Activated T-cell treated with anti-CD3 and anti-CD28 coated beads, Interleukin-2, amount 50 U/mL, for 72 hours (primary cell): ENCODE measurements at regions not wholly inside any gene's neighbourhood (a gene's known extent, or its start where the extent isn't known, plus 50 kb on each side); places are given as distances from the start of the nearest gene placed in this dataset.
"Not testable (repeated sequence)": the region's sequence is repeated elsewhere in the genome, so short reads cannot be mapped to it uniquely, and the experiment has no call there.

ENCODE experiments used
- ATAC-seq, 2 donors: fragments of 150-1000 bp; cut with Tn5 transposase; replicated peaks in 1 of 2; 2 replicates each; pipeline ENCODE4 v1.10.0; 2021; ENCODE audit warnings: moderate library complexity in 2 of 2, mild to moderate bottlenecking in 1 of 2
- DNase-seq, 2 donors: peaks; one replicate each; pipeline ENCODE4 v3.0.0; 2021 to 2022; ENCODE audit warnings: mixed read lengths in 1 of 2
- H3K27ac Mint-ChIP-seq: one replicate; pipeline ENCODE4 v1.8.0; 2022; ENCODE audit warnings: mild to moderate bottlenecking, moderate library complexity, mixed read lengths
- H3K27me3 Mint-ChIP-seq: one replicate; pipeline ENCODE4 v1.8.0; 2022; ENCODE audit warnings: low read depth, mixed read lengths
- H3K36me3 Mint-ChIP-seq, 2 donors: one replicate each; pipeline ENCODE4 v1.8.0; 2022; ENCODE audit warnings: mixed read lengths in 2 of 2, mild to moderate bottlenecking in 1 of 2; ENCODE audit not compliant: insufficient read depth in 2 of 2
- H3K4me1 Mint-ChIP-seq: one replicate; pipeline ENCODE4 v1.8.0; 2022; ENCODE audit warnings: low read depth, mixed read lengths
- H3K4me3 Mint-ChIP-seq, 2 donors: one replicate each; pipeline ENCODE4 v1.8.0; 2022; ENCODE audit warnings: mild to moderate bottlenecking in 2 of 2, mixed read lengths in 2 of 2, moderate library complexity in 2 of 2
- H3K9me3 Mint-ChIP-seq, 2 donors: one replicate each; pipeline ENCODE4 v1.8.0; 2022; ENCODE audit warnings: mixed read lengths in 2 of 2

GRCh38 chr1:234837713-234838112, 227.7 kb upstream of the IRF2BP2 start:
- H3K4me3 Mint-ChIP-seq = no peak overlapping the region
- no peaks in the 10 kb centered on the region for H3K27me3 Mint-ChIP-seq
- DNase-seq (no peak), ATAC-seq (no peak)
- H3K27ac Mint-ChIP-seq = peak overlapping the region; percentile 69
- peaks cover 0 to 3% of the 10 kb centered on the region in 2 donors for H3K9me3 Mint-ChIP-seq
- H3K4me1 Mint-ChIP-seq = peaks cover 28% of the 10 kb centered on the region
- H3K36me3 Mint-ChIP-seq = no peaks in the 10 kb centered on the region

- H3K9me3 Mint-ChIP-seq = peaks cover 0 to 3% of the 10 kb centered on the region in 2 donors
- H3K4me3 Mint-ChIP-seq = no peak overlapping the region
- no peaks in the 10 kb centered on the region for H3K27me3 Mint-ChIP-seq
- H3K36me3 Mint-ChIP-seq = no peaks in the 10 kb centered on the region
- H3K4me1 Mint-ChIP-seq = peaks cover 19% of the 10 kb centered on the region
- no peak for ATAC-seq
- no peak for DNase-seq
- no peak overlapping the region for H3K27ac Mint-ChIP-seq
Observed at GRCh38 chr1:234836776-234837357, 226.9 kb upstream of the IRF2BP2 start.

GRCh38 chr1:234836045-234836681, 226.2 kb upstream of the IRF2BP2 start:
- Mint-ChIP-seq H3K27ac (no peak overlapping the region), H3K9me3 (peaks cover 0 to 3% of the 10 kb centered on the region in 2 donors), H3K4me1 (peaks cover 12% of the 10 kb centered on the region), H3K4me3 (no peak overlapping the region), H3K36me3 (no peaks in the 10 kb centered on the region), H3K27me3 (no peaks in the 10 kb centered on the region)
- DNase-seq (no peak), ATAC-seq (no peak)

- Mint-ChIP-seq H3K4me3 (no peak overlapping the region), H3K4me1 (peaks cover 7% of the 10 kb centered on the region), H3K36me3 (no peaks in the 10 kb centered on the region), H3K27ac (no peak overlapping the region), H3K27me3 (no peaks in the 10 kb centered on the region), H3K9me3 (peaks cover 0 to 3% of the 10 kb centered on the region in 2 donors)
- DNase-seq = no peak
- no peak for ATAC-seq
Observed at GRCh38 chr1:234835239-234835638, 225.3 kb upstream of the IRF2BP2 start.

- Mint-ChIP-seq H3K36me3 (no peaks in the 10 kb centered on the region), H3K27ac (no peak overlapping the region), H3K9me3 (peaks cover 0 to 3% of the 10 kb centered on the region in 2 donors), H3K4me1 (peaks cover 12% of the 10 kb centered on the region), H3K27me3 (no peaks in the 10 kb centered on the region), H3K4me3 (no peak overlapping the region)
- DNase-seq (no peak), ATAC-seq (no peak)
Observed at GRCh38 chr1:234833646-234834045, 223.7 kb upstream of the IRF2BP2 start.

GRCh38 chr1:234833118-234833517, 223.1 kb upstream of the IRF2BP2 start:
- DNase-seq = no peak
- no peak overlapping the region for H3K27ac Mint-ChIP-seq
- ATAC-seq = no peak
- H3K9me3 Mint-ChIP-seq = peaks cover 0 to 3% of the 10 kb centered on the region in 2 donors
- H3K4me1 Mint-ChIP-seq = peaks cover 12% of the 10 kb centered on the region
- H3K4me3 Mint-ChIP-seq = no peak overlapping the region
- no peaks in the 10 kb centered on the region for H3K36me3 Mint-ChIP-seq
- no peaks in the 10 kb centered on the region for H3K27me3 Mint-ChIP-seq

GRCh38 chr1:234827656-234828055, 217.7 kb upstream of the IRF2BP2 start:
- H3K36me3 Mint-ChIP-seq = no peaks in the 10 kb centered on the region
- H3K27ac Mint-ChIP-seq = no peak overlapping the region
- no peaks in the 10 kb centered on the region for H3K27me3 Mint-ChIP-seq
- H3K4me1 Mint-ChIP-seq = peaks cover 19% of the 10 kb centered on the region
- no peak for DNase-seq
- ATAC-seq = no peak
- H3K4me3 Mint-ChIP-seq = no peak overlapping the region
- no peaks in the 10 kb centered on the region for H3K9me3 Mint-ChIP-seq

GRCh38 chr1:234827181-234827580, 217.2 kb upstream of the IRF2BP2 start:
- DNase-seq (no peak), ATAC-seq (no peak)
- Mint-ChIP-seq H3K4me3 (no peak overlapping the region), H3K4me1 (peaks cover 19% of the 10 kb centered on the region), H3K36me3 (no peaks in the 10 kb centered on the region), H3K27ac (no peak overlapping the region), H3K27me3 (no peaks in the 10 kb centered on the region), H3K9me3 (no peaks in the 10 kb centered on the region)

GRCh38 chr1:234826352-234826751, 216.4 kb upstream of the IRF2BP2 start:
- Mint-ChIP-seq H3K4me1 (peaks cover 19% of the 10 kb centered on the region), H3K9me3 (no peaks in the 10 kb centered on the region), H3K4me3 (no peak overlapping the region), H3K27me3 (no peaks in the 10 kb centered on the region), H3K27ac (no peak overlapping the region), H3K36me3 (no peaks in the 10 kb centered on the region)
- DNase-seq = no peak
- no peak for ATAC-seq

- Mint-ChIP-seq H3K27me3 (no peaks in the 10 kb centered on the region), H3K36me3 (no peaks in the 10 kb centered on the region), H3K27ac (no peak overlapping the region), H3K4me1 (peaks cover 19% of the 10 kb centered on the region), H3K9me3 (no peaks in the 10 kb centered on the region), H3K4me3 (no peak overlapping the region)
- ATAC-seq = no peak
- DNase-seq = no peak
Observed at GRCh38 chr1:234825498-234826165, 215.7 kb upstream of the IRF2BP2 start.

GRCh38 chr1:234824836-234825235, 214.9 kb upstream of the IRF2BP2 start:
- H3K27me3 Mint-ChIP-seq, H3K9me3 Mint-ChIP-seq, ATAC-seq, DNase-seq, H3K36me3 Mint-ChIP-seq, H3K4me3 Mint-ChIP-seq, H3K27ac Mint-ChIP-seq: not testable (repeated sequence)
- peaks cover 15% of the 10 kb centered on the region for H3K4me1 Mint-ChIP-seq

- Mint-ChIP-seq H3K27me3 (no peaks in the 10 kb centered on the region), H3K27ac (no peak overlapping the region), H3K9me3 (no peaks in the 10 kb centered on the region), H3K4me1 (peaks cover 11% of the 10 kb centered on the region), H3K4me3 (no peak overlapping the region), H3K36me3 (no peaks in the 10 kb centered on the region)
- ATAC-seq (no peak), DNase-seq (no peak)
Observed at GRCh38 chr1:234823191-234824176, 213.5 kb upstream of the IRF2BP2 start.

- no peak overlapping the region for H3K27ac Mint-ChIP-seq
- H3K4me3 Mint-ChIP-seq = no peak overlapping the region
- H3K36me3 Mint-ChIP-seq = no peaks in the 10 kb centered on the region
- DNase-seq (no peak), ATAC-seq (no peak)
- no peaks in the 10 kb centered on the region for H3K9me3 Mint-ChIP-seq
- H3K27me3 Mint-ChIP-seq = peaks cover 5% of the 10 kb centered on the region
- H3K4me1 Mint-ChIP-seq = peaks cover 11% of the 10 kb centered on the region
Observed at GRCh38 chr1:234821840-234822239, 211.9 kb upstream of the IRF2BP2 start.
